ENCODE measurements at regions not wholly inside any gene's neighbourhood (a gene's known extent, or its start where the extent isn't known, plus 50 kb on each side); places are given as distances from the start of the nearest gene placed in this dataset.

DNA sequence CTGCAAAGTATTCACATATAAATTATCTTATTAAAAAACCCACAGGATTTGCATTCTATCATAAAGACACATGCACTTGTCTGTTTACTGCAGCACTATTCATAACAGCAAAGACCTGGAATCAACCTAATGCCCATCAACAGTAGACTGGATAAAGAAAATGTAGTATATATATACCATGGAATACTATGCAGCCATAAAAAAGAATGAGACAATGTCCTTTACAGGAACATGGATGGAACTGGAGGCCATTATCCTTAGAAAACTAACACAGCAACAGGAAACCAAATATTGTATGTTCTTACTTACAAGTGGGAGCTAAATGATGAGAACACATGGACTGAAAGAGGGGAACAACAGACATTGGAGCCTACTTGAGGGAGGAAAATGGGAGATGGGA is 97.0 kb downstream of the FAM217A start:
- Histone ChIP-seq H2AFZ (ENCODE audit: low read depth, low read length) (no peak overlapping the region), H3K27ac (ENCODE audit: low read length) (no peak overlapping the region), H3K4me1 (ENCODE audit: low read length) (peaks cover 8% of the 10 kb centered on the region; the same call in 1 of the 2 replicates), H3K9ac (ENCODE audit: low read length) (no peak overlapping the region), H3K4me2 (ENCODE audit: low read length) (no peak overlapping the region), H4K20me1 (ENCODE audit: insufficient read depth, low read length) (no peaks in the 10 kb centered on the region), H3K36me3 (replicated peaks; ENCODE audit: low read depth, low read length) (no peaks in the 10 kb centered on the region), H3K79me2 (ENCODE audit: low read length) (no peaks in the 10 kb centered on the region), H3K9me3 (ENCODE audit: insufficient read depth, low read length) (no peaks in the 10 kb centered on the region), H3K4me3 (ENCODE audit: low read length) (no peak overlapping the region), H3K27me3 (ENCODE audit: low read depth, low read length) (no peaks in the 10 kb centered on the region)
- no peak for TF ChIP-seq CTCF (IDR thresholded peaks at IDR 0.05; ENCODE audit: low read depth, low read length)

DNA sequence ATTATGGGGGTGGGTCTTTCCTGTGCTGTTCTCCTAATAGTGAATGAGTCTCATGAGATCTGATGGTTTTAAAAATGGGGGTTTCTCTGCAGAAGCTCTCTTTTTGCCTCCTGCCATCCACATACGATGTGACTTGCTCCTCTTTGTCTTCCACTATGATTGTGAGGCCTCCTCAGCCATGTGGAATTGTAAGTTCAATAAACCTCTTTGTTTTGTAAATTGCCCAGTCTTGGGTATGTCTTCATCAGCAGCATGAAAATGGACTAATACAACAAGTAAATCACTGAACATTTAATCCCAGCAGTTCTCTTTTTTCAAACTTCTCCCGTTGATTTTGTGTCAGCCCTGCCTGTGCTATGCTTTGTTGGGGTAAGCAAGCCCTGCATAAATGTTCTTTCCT is 95.2 kb downstream of the FAM217A start:
- Histone ChIP-seq H2AFZ (ENCODE audit: low read depth, low read length) (no peak overlapping the region), H3K79me2 (ENCODE audit: low read length) (no peaks in the 10 kb centered on the region), H4K20me1 (ENCODE audit: insufficient read depth, low read length) (no peaks in the 10 kb centered on the region), H3K27ac (ENCODE audit: low read length) (no peak overlapping the region), H3K4me2 (ENCODE audit: low read length) (no peak overlapping the region), H3K4me1 (ENCODE audit: low read length) (no peaks in the 10 kb centered on the region), H3K36me3 (replicated peaks; ENCODE audit: low read depth, low read length) (no peaks in the 10 kb centered on the region), H3K9ac (ENCODE audit: low read length) (no peak overlapping the region), H3K9me3 (ENCODE audit: insufficient read depth, low read length) (no peaks in the 10 kb centered on the region), H3K27me3 (ENCODE audit: low read depth, low read length) (no peaks in the 10 kb centered on the region), H3K4me3 (ENCODE audit: low read length) (no peak overlapping the region)
- TF ChIP-seq CTCF (IDR thresholded peaks at IDR 0.05; ENCODE audit: low read depth, low read length) (no peak), EZH2phosphoT487 (IDR thresholded peaks at IDR 0.05; ENCODE audit: low read depth) (no peak)

- Histone ChIP-seq H3K4me1 (ENCODE audit: low read length) (no peaks in the 10 kb centered on the region), H3K4me2 (ENCODE audit: low read length) (no peak overlapping the region), H3K9ac (ENCODE audit: low read length) (no peak overlapping the region), H3K27ac (ENCODE audit: low read length) (no peak overlapping the region), H3K36me3 (replicated peaks; ENCODE audit: low read depth, low read length) (no peaks in the 10 kb centered on the region), H2AFZ (ENCODE audit: low read depth, low read length) (no peak overlapping the region), H3K27me3 (ENCODE audit: low read depth, low read length) (no peaks in the 10 kb centered on the region), H3K4me3 (ENCODE audit: low read length) (no peak overlapping the region), H4K20me1 (ENCODE audit: insufficient read depth, low read length) (no peaks in the 10 kb centered on the region), H3K9me3 (ENCODE audit: insufficient read depth, low read length) (no peaks in the 10 kb centered on the region), H3K79me2 (ENCODE audit: low read length) (no peaks in the 10 kb centered on the region)
- no peak for TF ChIP-seq CTCF (IDR thresholded peaks at IDR 0.05; ENCODE audit: low read depth, low read length)
These were observed 94.4 kb downstream of the FAM217A start for GRCh38 chr6:3984494-3984893.

GRCh38 chr6:3986241-3986640 is 92.7 kb downstream of the FAM217A start:
- H3K79me2 ChIP-seq (ENCODE audit: low read length) = no peaks in the 10 kb centered on the region

More at GRCh38 chr6:3986241-3986640, 92.7 kb downstream of the FAM217A start:
- Histone ChIP-seq H3K9me3 (ENCODE audit: insufficient read depth, low read length) (no peaks in the 10 kb centered on the region), H2AFZ (ENCODE audit: low read depth, low read length) (no peak overlapping the region), H3K4me1 (ENCODE audit: low read length) (no peaks in the 10 kb centered on the region), H3K9ac (ENCODE audit: low read length) (no peak overlapping the region), H3K27me3 (ENCODE audit: low read depth, low read length) (no peaks in the 10 kb centered on the region), H3K4me3 (ENCODE audit: low read length) (no peak overlapping the region), H3K4me2 (ENCODE audit: low read length) (no peak overlapping the region), H3K36me3 (replicated peaks; ENCODE audit: low read depth, low read length) (no peaks in the 10 kb centered on the region), H3K27ac (ENCODE audit: low read length) (no peak overlapping the region), H4K20me1 (ENCODE audit: insufficient read depth, low read length) (no peaks in the 10 kb centered on the region)
- TF ChIP-seq CTCF (IDR thresholded peaks at IDR 0.05; ENCODE audit: low read depth, low read length) (no peak), EZH2phosphoT487 (IDR thresholded peaks at IDR 0.05; ENCODE audit: low read depth) (no peak)

Measured in OCI-LY3 (cell line).